ENCODE measurements at regions not wholly inside any gene's neighbourhood (a gene's known extent, or its start where the extent isn't known, plus 50 kb on each side); places are given as distances from the start of the nearest gene placed in this dataset.

DNA sequence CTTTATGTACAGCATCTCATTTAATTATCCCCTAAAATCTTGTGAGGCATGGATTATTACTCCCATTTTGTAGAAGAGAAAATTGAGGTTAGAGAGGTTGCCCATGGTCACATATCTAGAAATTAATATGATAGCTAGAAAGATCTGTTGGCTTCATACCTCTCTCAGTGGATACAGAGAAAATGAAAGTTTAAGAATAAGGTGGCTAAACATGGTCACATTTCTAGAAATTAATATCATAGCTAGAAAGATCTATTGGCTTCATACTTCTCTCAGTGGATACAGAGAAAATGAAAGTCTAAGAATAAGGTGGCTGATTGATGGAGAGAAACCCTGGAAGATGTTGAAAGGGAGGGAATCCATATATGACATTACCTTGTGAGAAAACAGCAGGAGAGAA is 260.7 kb upstream of the MAN1A1 start:
- TF ChIP-seq, protein P1, sequence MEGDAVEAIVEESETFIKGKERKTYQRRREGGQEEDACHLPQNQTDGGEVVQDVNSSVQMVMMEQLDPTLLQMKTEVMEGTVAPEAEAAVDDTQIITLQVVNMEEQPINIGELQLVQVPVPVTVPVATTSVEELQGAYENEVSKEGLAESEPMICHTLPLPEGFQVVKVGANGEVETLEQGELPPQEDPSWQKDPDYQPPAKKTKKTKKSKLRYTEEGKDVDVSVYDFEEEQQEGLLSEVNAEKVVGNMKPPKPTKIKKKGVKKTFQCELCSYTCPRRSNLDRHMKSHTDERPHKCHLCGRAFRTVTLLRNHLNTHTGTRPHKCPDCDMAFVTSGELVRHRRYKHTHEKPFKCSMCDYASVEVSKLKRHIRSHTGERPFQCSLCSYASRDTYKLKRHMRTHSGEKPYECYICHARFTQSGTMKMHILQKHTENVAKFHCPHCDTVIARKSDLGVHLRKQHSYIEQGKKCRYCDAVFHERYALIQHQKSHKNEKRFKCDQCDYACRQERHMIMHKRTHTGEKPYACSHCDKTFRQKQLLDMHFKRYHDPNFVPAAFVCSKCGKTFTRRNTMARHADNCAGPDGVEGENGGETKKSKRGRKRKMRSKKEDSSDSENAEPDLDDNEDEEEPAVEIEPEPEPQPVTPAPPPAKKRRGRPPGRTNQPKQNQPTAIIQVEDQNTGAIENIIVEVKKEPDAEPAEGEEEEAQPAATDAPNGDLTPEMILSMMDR (IDR thresholded peaks at IDR 0.05; ENCODE audit: insufficient read depth, low read length): no peak
- TF ChIP-seq POLR2AphosphoS5 (IDR thresholded peaks at IDR 0.05; ENCODE audit: low read depth) (no peak), SPI1 (IDR thresholded peaks at IDR 0.05; ENCODE audit: borderline replicate concordance, low read depth) (no peak)
- TF ChIP-seq, protein P2, sequence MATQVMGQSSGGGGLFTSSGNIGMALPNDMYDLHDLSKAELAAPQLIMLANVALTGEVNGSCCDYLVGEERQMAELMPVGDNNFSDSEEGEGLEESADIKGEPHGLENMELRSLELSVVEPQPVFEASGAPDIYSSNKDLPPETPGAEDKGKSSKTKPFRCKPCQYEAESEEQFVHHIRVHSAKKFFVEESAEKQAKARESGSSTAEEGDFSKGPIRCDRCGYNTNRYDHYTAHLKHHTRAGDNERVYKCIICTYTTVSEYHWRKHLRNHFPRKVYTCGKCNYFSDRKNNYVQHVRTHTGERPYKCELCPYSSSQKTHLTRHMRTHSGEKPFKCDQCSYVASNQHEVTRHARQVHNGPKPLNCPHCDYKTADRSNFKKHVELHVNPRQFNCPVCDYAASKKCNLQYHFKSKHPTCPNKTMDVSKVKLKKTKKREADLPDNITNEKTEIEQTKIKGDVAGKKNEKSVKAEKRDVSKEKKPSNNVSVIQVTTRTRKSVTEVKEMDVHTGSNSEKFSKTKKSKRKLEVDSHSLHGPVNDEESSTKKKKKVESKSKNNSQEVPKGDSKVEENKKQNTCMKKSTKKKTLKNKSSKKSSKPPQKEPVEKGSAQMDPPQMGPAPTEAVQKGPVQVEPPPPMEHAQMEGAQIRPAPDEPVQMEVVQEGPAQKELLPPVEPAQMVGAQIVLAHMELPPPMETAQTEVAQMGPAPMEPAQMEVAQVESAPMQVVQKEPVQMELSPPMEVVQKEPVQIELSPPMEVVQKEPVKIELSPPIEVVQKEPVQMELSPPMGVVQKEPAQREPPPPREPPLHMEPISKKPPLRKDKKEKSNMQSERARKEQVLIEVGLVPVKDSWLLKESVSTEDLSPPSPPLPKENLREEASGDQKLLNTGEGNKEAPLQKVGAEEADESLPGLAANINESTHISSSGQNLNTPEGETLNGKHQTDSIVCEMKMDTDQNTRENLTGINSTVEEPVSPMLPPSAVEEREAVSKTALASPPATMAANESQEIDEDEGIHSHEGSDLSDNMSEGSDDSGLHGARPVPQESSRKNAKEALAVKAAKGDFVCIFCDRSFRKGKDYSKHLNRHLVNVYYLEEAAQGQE (IDR thresholded peaks at IDR 0.05; ENCODE audit: insufficient replicate concordance, low read depth): no peak

Measured in HL-60 (cell line).